Thyroid gland (tissue), 4 donors: ENCODE measurements at regions not wholly inside any gene's neighbourhood (a gene's known extent, or its start where the extent isn't known, plus 50 kb on each side); places are given as distances from the start of the nearest gene placed in this dataset.

Experiments used
- POLR2A ChIP-seq, 2 donors: fragments of 450-650 bp; IDR thresholded peaks; one replicate each; pipeline ENCODE4 v1.6.1; 2017; ENCODE audit warnings: antibody characterized with exemption in 2 of 2, mild to moderate bottlenecking in 2 of 2, moderate library complexity in 1 of 2
- TF ChIP-seq, protein P1 (sequence below), 6 experiments: fragments of 200-600 bp in 3 of 6; fragments of 450-650 bp in 3 of 6; sonication (generic) in 3 of 6; IDR thresholded peaks; one replicate each; pipeline ENCODE4 v1.5.1; 2016 to 2019; ENCODE audit warnings: antibody characterized with exemption in 6 of 6, mild to moderate bottlenecking in 2 of 6, inconsistent platforms in 1 of 6, moderate library complexity in 1 of 6

DNA sequence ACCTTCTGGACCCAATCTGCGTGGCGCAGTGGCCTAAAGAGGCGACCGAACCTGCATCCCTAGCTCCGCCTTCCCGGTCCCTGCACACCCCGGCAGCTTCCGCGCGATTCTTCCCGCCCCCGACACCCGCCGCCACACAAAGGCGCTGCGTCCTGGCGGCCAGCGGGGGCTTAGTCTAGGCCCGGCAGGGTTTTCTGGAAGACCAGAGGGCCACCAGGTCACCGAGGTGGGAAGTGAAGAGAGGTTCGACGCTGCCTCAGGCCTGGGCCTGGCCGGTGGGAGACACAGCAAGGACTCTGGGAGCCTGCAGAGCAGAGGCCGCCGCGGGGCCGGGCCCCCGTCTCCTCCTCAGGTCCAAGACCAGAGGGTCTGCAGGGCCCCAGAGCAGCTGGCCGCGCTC, 154.9 kb downstream of the OR2B2 start:
- TF ChIP-seq, protein P1, sequence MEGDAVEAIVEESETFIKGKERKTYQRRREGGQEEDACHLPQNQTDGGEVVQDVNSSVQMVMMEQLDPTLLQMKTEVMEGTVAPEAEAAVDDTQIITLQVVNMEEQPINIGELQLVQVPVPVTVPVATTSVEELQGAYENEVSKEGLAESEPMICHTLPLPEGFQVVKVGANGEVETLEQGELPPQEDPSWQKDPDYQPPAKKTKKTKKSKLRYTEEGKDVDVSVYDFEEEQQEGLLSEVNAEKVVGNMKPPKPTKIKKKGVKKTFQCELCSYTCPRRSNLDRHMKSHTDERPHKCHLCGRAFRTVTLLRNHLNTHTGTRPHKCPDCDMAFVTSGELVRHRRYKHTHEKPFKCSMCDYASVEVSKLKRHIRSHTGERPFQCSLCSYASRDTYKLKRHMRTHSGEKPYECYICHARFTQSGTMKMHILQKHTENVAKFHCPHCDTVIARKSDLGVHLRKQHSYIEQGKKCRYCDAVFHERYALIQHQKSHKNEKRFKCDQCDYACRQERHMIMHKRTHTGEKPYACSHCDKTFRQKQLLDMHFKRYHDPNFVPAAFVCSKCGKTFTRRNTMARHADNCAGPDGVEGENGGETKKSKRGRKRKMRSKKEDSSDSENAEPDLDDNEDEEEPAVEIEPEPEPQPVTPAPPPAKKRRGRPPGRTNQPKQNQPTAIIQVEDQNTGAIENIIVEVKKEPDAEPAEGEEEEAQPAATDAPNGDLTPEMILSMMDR (IDR thresholded peaks at IDR 0.05), result no peak
- TF ChIP-seq POLR2A (IDR thresholded peaks at IDR 0.05), result no peak
